ENCODE measurements at regions not wholly inside any gene's neighbourhood (a gene's known extent, or its start where the extent isn't known, plus 50 kb on each side); places are given as distances from the start of the nearest gene placed in this dataset.
"Not testable (repeated sequence)": the region's sequence is repeated elsewhere in the genome, so short reads cannot be mapped to it uniquely, and the experiment has no call there.

- intact Hi-C loops (cut with DNase I): loop anchor here (10.0 kb wide), 1 partner anchor 129 kb away; no protein-coding TSS in a partner anchor
- no peak for DNase-seq
- ATAC-seq (ENCODE audit: poor library complexity): no peak
These were observed 85.2 kb upstream of the PLCB4 start for GRCh38 chr20:8983478-8984345.

GRCh38 chr20:8986631-8987030, 82.3 kb upstream of the PLCB4 start:
- DNase-seq: no peak
- intact Hi-C loops (cut with DNase I): loop anchor here (10.0 kb wide), 1 partner anchor 132 kb away; no protein-coding TSS in a partner anchor
- no peak for ATAC-seq (ENCODE audit: poor library complexity)

DNA sequence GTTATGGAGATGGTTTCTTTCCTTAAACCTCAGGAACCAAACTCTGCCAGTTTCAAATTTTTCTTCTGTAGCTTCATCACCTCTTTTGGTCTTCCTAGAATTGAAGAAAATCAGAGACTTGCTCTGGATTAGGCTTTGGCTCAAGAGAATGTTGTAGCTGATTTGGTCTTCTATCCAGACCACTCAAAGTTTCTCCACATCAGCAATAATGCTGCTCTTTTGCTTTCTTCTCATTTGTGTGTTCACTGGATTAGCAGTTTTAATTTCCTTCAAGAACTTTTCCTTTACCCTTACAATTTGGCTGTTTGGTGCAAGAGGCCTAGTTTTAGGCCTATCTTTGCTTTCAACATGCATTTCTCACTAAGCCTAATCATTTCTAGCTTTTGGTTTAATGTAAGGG, 78.1 kb upstream of the PLCB4 start:
- DNase-seq (no peak), ATAC-seq (ENCODE audit: poor library complexity) (no peak)
- intact Hi-C loops (cut with DNase I): no loop called here

- DNase-seq (no peak), ATAC-seq (ENCODE audit: poor library complexity) (no peak)
- intact Hi-C loops (cut with DNase I): no loop called here
These were observed 74.8 kb upstream of the PLCB4 start for GRCh38 chr20:8994045-8994444.

- DNase-seq: no peak
- no peak for ATAC-seq (ENCODE audit: poor library complexity)
- intact Hi-C loops (cut with DNase I): no loop called here
These were observed 73.1 kb upstream of the PLCB4 start for GRCh38 chr20:8995761-8996160.

- intact Hi-C loops (cut with DNase I): no loop called here
- ATAC-seq (ENCODE audit: poor library complexity): no peak
- DNase-seq: no peak
These were observed 71.9 kb upstream of the PLCB4 start for GRCh38 chr20:8996817-8997512.

DNA sequence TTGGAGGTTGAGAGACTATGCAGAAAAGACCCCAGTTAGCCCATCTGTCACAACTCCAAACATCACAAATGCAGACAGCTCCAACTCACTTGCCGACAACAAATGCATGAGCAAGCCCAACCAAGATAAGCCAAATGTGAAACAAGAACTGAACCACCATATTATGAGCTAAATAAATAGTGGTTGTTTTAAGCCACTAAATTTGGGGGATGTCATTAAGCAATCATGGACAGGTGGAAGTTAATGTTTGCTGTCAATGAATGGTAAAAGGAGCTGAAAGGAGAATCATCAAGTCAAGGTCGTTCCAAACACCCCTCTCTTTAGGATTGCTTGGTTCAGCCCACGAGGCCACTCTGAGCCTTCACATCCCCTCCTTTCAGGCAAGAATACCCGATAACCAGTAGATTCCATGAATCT, 71.2 kb upstream of the PLCB4 start:
- DNase-seq (no peak), ATAC-seq (ENCODE audit: poor library complexity) (no peak)
- intact Hi-C loops (cut with DNase I): no loop called here

DNA sequence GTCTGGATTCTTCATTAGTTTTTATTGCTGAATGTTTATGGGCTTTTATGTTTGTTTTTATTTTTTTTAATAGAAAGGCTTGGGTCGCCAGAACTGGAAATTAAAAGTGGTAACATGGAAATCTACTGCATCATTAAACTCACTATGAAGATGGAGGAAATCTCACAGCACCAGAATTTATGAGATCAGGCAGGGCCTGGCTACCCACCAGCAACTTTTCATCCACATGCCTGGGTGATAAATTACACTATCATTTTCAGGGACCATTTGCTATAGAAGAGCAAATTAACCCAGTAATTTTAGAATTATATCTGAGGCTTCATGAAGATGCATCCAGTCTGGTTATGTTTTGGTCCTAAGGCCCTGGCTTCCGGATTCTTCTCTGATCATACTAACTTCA, 57.8 kb upstream of the PLCB4 start:
- DNase-seq (no peak), ATAC-seq (ENCODE audit: poor library complexity) (no peak)
- intact Hi-C loops (cut with DNase I): no loop called here

DNA sequence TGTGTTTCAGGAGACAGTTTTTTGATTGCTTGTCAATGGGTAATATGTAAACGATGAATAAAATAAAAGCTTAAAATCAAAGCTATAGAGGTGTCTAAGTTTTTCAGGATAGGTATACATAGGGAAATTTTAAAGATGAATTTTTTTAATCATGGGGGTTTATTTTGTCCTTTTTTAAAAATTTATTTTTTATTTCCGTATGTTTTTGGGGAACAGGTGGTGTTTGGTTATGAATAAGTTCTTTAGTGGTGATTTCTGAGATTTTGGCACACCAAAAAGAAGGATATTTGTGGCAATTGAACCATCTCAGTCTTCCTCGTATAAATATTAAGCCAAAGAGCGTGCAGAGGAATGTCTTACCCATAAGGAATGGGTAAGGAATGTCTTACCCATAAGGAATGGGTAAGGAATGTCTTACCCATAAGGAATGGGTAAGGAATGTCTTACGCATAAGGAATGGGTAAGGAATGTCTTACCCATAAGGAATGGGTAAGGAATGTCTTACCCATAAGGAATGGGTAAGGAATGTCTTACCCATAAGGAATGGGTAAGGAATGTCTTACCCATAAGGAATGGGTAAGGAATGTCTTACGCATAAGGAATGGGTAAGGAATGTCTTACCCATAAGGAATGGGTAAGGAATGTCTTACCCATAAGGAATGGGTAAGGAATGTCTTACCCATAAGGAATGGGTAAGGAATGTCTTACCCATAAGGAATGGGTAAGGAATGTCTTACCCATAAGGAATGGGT, 53.5 kb upstream of the PLCB4 start:
- intact Hi-C loops (cut with DNase I); ATAC-seq (ENCODE audit: poor library complexity): not testable (repeated sequence)

DNA sequence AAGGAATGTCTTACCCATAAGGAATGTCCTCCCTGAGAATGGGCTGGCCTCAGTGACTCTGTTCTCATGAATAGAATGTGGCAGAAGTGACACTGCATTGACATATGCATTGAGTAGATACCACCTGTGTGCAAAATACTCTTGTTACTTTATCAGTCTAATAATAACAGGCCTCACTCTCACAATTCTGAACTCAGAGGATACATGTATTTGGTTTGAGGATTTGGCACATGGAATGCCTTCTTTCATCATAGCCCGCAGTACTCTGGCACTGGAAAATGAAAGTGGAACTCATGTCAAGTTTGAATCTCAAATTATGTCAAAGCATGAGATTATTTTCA, 52.9 kb upstream of the PLCB4 start:
- DNase-seq (no peak), ATAC-seq (ENCODE audit: poor library complexity) (no peak)
- intact Hi-C loops (cut with DNase I): no loop called here

More for the DNA sequence above, 53.5 kb upstream of the PLCB4 start:
- not testable (repeated sequence) for DNase-seq

DNA sequence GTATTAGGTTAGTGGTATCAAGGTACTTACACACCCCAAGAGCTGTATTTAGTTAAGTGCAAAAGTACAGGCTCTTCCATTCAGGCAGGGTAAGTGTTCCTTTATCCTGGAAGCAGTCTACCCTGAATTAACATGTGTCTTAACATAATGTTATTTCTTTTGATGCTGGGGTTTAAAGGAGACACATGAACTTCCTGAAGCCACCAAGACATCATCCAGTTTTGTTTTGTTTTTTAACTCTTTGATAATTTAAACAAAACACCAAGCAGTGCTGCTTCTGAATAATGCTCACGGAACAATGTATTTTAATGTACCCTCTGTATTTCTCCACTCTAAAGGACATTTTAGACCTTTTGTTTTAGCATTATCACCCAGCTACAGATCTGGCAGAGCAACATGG, 50.5 kb upstream of the PLCB4 start:
- no peak for DNase-seq
- ATAC-seq (ENCODE audit: poor library complexity): no peak
- intact Hi-C loops (cut with DNase I): no loop called here

All from Right ventricle myocardium superior (tissue), 1 donor.